NOMO-1 treated with dmso at 0.1 percent for 144 hours (cell line): ENCODE measurements at regions not wholly inside any gene's neighbourhood (a gene's known extent, or its start where the extent isn't known, plus 50 kb on each side); places are given as distances from the start of the nearest gene placed in this dataset.

Experiments used
- DNase-seq: peaks from one replicate; lab custom pipeline; 2025; ENCODE audit not compliant: unreplicated experiment; lab: John Stamatoyannopoulos, UW

GRCh38 chr5:35478856-35479682 lies 138.6 kb upstream of the SPEF2 start:
- peak; percentile 44 for DNase-seq

DNA sequence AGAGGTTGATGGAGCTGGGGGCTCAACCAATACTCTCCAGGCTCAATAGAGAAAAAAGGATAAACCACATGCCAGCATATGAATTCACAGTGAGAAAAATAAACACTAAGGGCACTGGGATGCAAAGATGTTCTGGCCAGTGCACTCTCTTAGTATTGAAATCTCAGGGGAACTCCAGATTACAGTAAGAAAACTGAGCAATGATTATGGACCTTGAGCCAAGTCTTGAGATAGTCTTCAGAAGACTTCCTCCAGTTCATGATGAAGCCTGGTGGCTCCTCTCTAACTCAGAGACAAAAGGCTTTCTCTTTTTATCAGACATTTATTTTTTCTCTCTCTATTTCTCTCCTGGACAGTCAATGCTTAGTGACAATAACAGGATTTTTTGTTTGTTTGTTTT lies 139.8 kb upstream of the SPEF2 start:
- DNase-seq, result no peak

GRCh38 chr5:35477321-35477720 lies 140.3 kb upstream of the SPEF2 start:
- DNase-seq, result no peak

DNA sequence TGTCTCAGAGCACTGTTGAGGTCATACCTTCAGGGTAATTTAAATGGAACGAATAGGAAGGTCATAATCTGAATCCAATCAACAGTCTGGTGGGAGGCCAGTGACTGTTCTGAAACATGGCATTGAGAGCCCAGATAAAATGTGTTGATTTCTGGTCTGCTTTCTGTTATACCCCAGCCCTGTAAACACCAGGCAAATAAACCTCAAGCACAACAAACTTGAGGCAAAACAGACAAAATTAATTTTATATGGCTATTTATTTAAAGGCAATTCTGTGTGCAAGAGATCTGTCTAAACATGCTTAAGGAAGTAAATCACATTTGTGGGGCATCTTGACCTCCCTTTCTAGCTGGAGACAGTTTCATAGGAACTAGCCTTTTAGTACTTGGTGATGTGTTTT lies 140.9 kb upstream of the SPEF2 start:
- DNase-seq, result no peak

- peak; percentile 88 for DNase-seq
Measured at GRCh38 chr5:35476036-35476435, 141.6 kb upstream of the SPEF2 start.

DNA sequence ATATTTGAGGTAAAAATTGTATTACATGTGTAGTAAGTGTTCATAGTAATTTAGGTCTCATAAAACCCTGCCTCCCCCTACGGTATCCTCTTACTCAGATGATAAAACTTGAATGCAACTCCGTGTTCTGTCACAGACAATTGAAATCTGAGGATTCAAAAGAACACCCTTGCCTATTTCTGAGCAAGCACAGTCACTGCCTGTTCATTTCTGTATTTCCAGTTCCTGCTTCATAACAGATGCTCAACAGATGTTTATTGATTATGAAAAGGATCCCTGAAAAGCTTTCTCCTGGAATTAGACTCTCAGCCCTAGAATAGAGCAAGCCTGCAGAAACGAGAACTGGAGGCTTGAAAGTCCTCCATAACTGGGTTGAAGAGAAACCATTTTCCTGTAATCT lies 144.1 kb upstream of the SPEF2 start:
- no peak for DNase-seq

GRCh38 chr5:35470866-35471265 lies 146.8 kb upstream of the SPEF2 start:
- no peak for DNase-seq

GRCh38 chr5:35468811-35469210 lies 148.9 kb upstream of the SPEF2 start:
- no peak for DNase-seq

GRCh38 chr5:35466746-35467145 lies 150.9 kb upstream of the SPEF2 start:
- no peak for DNase-seq

- no peak for DNase-seq
Measured at GRCh38 chr5:35464757-35465156, 152.9 kb upstream of the SPEF2 start.

- no peak for DNase-seq
Measured at GRCh38 chr5:35461530-35461929, 156.1 kb upstream of the SPEF2 start.

DNA sequence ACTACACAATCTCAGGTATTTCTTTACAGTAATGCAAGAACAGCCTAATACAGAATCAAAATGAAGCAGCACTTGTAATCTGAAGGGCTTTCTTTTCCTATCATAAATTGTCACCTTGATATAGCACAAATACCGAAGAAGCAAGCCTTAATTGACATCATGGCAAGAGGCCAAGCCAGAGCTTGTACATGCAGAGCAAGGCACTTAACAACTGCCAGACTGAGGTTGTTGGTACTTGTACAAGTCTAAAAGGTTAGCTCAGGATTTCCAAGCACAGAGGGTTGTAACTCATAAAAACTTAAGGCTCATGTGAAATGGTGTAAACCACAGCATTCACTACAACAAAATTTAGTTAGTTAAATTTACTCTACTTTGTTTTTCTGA lies 158.8 kb upstream of the SPEF2 start:
- DNase-seq, result no peak

GRCh38 chr5:35457912-35458823 lies 159.5 kb upstream of the SPEF2 start:
- no peak for DNase-seq

GRCh38 chr5:35456506-35456905 lies 161.2 kb upstream of the SPEF2 start:
- no peak for DNase-seq

DNA sequence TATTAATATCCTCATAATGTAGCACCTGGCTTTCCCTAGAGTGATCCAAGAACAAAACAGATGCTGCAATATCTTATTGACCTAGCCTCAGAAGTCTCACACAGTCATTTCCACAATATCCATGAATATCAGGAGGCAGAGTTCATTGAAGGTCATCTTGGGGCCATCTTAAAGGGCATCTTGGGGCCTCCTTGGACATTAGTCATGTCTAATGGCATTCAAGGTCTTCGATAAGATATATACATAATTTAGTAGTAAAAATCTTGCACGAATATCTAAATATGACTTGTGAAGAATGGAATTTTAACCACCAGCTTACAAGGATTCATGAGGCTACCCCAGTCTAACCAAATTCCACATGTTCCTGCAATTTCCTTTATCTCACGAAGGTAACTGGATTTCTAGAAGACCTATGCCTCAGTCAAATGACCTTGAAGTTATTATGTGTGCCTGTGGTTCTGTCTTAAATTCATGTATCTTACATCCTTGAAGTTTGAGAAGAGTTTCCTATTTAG lies 163.6 kb upstream of the SPEF2 start:
- DNase-seq, result no peak

GRCh38 chr5:35443803-35444595 lies 173.7 kb upstream of the SPEF2 start:
- no peak for DNase-seq

- no peak for DNase-seq
Measured at GRCh38 chr5:35442885-35443639, 174.6 kb upstream of the SPEF2 start.

- no peak for DNase-seq
Measured at GRCh38 chr5:35440409-35440808, 177.3 kb upstream of the SPEF2 start.

DNA sequence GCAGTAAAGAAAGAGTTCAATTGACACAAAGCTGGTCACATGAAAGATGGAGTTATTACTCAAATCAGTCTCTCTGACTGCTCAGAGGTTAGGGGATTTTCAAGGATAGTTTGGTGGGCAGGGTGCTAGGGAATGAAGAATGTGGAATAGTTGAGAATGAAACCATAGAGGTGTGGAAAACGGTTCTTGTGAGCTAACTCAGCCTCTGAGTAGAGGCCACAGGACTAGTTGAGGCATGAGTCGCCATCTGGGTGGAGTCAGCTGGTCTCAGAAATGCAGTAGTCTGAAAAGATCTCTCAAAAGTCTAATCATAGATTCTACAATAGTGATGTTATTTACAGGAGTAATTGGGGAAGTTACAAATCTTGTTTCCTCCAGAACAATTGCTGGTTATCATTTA lies 178.9 kb upstream of the SPEF2 start:
- DNase-seq, result no peak

GRCh38 chr5:35438288-35438687 lies 179.4 kb upstream of the SPEF2 start:
- peak; percentile 59 for DNase-seq
